DMS153 (cell line): ENCODE measurements at regions not wholly inside any gene's neighbourhood (a gene's known extent, or its start where the extent isn't known, plus 50 kb on each side); places are given as distances from the start of the nearest gene placed in this dataset.
"Not testable (repeated sequence)": the region's sequence is repeated elsewhere in the genome, so short reads cannot be mapped to it uniquely, and the experiment has no call there.

Experiments used
- DNase-seq: peaks from one replicate; lab custom pipeline; 2025; lab: John Stamatoyannopoulos, UW

DNA sequence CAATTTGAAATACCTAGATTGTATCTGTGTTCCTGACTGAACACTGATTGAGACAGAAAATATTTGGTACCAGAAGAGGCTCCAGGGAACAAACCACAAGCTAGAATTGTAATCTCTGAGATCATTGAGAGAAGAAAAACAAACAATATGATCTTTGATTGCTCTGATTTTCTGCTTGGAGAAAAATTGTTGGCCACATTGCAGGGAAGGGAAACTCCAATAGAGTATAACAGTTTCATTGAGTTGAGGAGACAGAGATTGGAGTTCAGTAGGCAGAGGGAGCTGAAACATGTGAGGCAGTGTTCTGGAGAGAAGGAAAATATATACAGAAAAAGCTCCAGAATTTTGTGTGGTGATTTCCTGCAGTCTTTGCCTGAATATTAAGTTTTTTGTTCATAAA is 158.2 kb downstream of the C4orf33 start:
- no peak for DNase-seq

DNA sequence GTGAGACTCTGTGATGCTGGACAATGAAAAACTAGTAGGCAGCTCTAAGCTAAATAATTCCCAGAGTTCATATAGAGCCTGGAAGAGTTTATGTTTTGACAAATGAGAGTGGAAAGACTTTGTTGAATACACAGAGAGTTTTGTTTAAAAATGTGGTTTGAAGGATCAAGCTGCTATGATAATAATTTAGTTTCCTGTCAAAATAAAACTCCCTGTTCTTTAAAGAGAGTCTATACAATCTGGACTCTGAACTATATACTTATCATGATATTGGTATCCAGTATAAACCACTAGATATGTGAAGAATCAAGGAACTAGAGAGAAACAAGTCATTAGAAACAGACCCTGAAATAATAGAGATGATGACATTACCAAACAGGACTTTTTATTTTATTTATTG is 158.6 kb downstream of the C4orf33 start:
- DNase-seq: no peak

DNA sequence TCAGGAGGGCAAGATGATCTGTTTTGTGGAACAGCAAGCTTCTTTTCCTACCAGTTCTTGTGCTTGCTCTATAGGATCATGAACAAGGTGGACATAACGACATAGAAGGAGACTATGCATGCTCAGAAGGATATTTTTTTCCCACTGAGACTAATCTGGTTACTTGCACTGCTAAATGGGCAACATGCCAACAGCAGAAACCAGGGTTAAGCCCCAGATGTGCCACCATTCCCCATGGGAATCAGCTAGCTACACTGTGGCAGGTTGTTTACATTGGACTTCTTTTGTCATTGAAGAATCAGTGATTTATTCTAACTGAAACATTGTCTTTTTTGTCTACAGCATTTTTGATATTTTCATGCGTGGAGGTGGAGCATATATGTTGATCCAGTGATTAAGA is 165.6 kb downstream of the C4orf33 start:
- no peak for DNase-seq

DNA sequence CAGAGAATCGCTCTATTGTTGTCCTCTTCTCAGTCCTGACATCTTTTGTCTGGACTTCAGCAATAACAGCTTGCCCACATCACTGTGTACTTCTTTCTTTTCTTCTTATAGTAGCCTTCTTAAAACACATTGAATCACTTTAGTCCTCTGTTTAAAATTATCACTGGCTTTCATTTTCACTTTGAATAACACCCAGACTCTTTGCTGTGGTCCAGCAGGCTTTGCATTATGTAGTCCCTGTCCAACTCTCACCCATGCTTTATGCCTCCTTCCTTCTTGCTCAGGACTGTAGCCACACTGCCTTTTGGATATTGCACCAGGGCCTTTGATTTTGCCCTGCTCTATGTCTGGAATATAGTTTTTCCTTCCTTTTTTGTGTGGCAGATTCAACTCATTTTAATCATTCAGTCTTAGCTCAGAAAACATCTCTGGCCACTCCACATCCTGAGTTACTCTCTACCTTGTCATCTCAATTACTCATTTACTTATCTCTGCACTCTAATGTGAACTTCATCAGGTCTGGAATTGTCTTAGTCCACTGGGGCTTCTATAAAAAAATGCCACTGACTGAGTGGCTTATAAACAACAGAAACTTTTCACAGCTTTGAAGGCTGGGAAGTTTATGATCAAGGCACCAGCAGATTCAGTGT is 168.2 kb downstream of the C4orf33 start:
- no peak for DNase-seq

DNA sequence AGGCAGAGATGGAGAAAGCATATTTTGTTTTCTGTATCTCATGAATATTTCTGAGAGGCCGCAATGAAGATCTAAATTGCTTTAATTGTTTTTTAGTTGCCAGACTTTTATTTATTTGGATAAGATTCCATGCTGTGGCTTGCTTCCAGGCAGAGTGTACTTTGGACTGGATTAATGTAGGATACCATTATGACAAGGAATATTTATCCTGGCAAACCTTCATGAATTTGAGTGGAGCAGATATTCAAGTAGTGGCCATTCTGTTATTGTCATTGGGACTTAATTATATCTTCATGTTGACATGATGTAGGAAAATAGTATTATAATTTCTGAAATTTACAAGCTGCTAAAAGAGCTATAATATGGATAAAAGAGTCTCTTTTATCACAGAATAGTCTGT is 182.9 kb downstream of the C4orf33 start:
- DNase-seq: no peak

DNA sequence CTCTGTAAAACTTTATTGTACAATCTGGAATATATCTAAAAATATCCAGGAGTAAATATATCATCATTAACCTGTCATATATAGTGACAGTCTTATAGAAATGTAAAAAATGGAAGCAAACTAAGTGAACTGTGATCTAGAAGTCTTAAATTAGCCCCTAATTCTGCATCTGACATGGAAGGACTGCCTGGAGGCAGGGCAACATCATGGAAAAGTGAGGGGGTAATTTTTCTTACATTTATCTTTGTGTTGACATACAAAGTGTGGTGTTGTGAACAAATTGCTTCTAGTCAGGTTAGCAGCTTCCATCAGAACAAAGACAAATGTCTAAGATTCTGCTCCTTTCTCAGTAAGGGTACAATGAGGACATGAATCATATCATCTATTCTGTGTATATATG is 186.3 kb downstream of the C4orf33 start:
- no peak for DNase-seq

DNA sequence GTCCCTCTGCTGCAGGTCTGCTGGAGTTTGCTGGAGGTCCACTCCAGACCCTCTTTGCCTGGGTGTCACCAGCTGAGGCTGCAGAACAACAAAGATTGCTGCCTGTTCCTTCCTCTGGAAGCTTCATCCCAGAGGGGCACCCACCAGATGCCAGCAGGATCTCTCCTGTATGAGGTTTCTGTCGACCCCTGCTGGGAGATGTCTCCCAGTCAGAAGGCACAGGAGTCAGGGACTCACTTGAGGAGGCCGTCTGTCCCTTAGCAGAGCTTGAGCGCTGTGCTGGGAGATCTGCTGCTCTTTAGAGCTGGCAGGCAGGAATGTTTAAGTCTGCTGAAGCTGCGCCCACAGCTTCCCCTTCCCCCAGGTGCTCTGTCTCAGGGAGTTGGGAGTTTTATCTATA is 196.2 kb downstream of the C4orf33 start:
- not testable (repeated sequence) for DNase-seq

DNA sequence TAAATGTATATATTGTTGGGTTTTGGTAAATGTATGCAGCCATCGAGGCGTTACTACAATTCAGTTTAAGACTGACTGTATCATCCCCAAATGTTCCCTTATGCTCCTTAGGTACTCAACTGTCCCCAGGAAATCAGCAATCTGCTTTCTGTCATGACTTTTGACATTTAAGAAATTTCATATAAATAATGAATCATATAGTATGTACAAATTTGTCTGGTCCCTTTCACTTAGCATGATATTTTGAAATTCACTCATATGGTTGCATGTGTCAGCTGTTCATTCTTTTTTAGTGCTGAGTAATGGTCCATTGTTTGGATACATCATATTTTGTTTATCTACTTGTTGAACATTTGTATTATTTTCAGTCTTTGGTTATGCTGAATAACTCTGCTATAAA is 218.8 kb downstream of the C4orf33 start:
- DNase-seq: no peak

DNA sequence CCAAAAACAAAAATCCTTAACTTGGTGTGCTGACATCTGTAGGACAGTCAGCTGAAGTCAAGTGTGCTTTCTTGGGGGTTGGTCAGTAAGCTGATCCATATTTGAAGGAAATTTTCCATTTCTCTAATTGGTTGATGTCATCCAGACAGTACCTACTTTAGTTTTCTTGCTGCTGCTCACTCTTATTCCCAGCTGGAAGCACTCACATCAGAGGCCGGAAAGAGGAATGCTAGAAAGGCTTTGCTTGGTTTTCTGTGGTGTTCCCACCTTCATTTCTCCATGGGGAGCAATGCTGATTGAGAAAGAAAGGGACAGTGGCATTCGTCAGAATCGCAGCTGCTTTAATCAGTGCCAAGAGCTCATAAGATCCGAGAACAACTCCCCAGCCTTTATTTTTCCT is 227.0 kb downstream of the C4orf33 start:
- DNase-seq: no peak

DNA sequence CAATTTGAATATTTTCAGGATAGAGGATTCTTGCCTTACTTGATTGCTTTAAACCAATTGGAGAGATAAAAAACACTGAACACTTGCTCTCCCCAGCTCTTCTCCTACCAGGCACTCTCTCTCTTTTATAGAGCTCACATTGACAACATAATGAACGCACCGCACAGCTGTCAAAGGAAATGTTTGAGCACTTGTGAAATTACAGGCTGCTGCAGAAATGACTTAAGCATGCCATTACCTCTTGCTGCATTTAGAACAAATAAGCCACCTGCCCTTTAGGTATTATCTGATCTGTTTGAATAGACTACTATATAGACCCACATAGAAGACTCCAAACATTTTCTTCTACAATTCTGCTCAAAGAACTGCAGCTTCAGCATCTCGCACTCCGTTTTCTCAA is 227.7 kb downstream of the C4orf33 start:
- DNase-seq: peak; percentile 75

DNA sequence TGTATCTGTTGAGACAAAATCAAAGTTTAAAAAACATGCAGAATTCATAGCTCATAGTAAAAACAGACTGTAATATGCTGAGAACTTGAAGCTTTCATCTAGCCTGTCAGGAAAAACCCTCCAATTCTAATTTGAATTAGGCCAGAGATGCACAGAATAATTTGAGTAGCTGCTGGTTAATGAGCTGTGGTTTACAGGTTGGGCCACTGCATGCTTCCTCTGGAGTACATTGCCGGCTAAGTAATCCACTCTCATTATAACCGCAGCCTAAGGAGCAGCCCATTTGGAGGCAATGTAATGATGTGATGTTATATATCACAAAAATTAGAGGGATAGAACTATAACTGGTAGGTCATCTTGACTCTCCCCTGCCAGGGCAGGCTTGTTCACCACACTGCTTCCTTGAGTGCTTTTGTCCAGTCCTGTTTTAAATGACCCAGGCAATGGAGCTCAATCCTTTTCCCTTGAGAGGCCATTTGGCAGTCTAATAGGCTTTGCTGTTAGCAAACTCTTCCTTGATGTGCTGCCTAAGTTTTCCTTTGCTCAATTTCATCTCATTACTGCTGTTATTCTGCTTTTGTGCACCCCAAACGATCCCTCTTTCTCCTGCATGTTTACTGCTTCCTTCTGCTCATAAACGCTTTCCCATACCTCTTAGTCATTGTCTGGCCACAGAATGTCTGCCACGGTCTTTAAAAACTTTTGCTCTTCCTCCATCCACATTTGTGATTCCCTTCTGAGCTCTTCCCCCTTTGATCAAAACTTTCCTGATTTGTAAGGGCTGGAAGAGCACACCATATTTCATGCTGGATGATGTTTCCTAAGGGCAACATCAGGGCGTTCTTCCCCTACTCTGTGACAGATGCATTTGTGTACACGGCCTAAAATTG is 230.9 kb downstream of the C4orf33 start:
- DNase-seq: peak; percentile 29

DNA sequence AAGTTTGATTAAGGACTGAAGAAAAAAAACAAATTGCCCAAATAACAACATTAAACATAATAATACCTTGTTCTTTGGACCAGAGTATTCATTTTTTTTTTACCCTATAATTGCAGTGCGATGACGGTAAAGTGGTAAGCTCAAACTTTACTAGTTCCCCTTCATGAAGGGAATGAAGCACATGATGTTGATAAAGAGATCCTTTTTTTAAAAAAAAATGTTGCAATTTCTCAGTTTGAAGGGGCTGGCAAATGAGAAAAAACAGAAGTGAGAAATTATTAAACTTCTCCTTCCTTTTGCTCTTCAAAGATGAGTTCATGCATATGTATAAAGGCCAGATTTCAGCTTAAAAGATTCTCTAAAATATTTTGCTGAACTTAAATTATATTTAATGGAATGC is 231.7 kb downstream of the C4orf33 start:
- no peak for DNase-seq

DNA sequence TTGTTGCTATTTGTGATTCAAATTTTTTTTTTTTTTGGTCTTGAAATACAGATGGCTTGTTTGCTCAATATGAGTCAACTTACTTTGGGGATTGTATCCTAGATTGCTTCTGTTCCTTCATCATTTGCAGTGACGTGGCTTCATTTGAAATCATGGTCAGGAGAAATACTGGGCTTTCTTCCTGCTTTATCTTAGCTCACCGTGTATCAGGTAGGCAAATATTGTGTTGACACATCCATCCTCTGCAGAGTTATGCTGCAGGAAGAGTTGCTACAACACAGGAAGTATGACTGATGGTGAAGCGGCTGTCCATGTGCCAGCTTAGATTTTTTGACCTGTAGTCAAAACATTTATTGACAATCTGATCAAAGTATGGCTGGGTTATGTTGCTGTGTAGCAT is 232.2 kb downstream of the C4orf33 start:
- DNase-seq: peak; percentile 20

DNA sequence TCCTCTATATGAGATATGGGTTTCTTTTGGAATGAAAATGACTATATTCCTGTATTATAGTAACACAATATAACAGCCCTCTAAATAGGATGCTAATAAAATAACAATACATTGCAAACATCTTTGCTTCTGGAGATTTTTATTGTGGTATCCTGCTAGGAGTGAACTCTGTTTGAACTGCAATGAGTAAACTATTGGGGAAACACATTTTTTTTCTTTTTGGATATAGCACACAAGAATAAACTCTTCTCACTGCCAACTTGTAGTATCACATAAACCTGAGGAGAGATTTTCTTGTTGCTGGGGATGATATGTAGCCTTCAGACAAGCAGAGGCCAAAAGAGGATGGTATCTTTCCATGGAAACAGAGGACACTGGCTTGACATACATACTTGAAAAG is 238.2 kb downstream of the C4orf33 start:
- no peak for DNase-seq

DNA sequence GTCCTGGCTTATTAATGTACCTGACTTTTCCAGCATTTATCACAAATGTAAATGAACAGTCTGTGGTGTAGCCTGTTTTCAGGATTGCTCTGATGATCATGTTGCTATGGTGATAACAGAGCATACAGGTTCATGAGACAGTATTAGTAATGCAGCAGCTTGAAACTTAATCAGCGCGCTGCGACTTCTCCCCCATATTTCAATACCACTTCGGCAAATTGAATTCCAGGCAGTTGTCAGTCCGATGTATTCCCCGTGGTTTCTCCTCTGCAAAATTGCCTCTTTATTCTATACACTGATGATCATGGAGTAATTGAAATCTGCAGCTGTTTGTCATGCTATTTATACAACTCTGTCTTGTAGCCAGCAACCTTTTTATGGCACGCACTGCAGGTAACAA is 239.3 kb downstream of the C4orf33 start:
- peak; percentile 38 for DNase-seq

DNA sequence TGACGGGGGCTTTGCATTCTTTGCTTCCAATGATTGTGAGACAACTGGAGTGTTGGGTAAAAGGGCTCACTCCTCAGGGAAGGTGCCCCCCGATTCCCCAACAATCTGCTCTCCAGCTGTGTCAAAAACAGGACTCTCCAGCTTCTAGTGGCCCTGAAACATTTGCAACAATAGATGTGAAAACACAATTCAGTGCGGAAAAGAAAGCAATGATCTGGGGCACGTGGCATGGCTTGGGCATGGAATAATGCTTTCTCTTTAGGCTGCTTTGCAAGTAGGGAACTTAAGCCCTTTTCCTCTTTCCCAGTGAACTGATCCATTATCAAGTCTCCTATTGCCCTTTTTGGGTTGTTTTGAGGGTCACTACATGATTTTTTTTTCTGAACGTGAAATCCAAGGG is 239.9 kb downstream of the C4orf33 start:
- peak; percentile 40 for DNase-seq

DNA sequence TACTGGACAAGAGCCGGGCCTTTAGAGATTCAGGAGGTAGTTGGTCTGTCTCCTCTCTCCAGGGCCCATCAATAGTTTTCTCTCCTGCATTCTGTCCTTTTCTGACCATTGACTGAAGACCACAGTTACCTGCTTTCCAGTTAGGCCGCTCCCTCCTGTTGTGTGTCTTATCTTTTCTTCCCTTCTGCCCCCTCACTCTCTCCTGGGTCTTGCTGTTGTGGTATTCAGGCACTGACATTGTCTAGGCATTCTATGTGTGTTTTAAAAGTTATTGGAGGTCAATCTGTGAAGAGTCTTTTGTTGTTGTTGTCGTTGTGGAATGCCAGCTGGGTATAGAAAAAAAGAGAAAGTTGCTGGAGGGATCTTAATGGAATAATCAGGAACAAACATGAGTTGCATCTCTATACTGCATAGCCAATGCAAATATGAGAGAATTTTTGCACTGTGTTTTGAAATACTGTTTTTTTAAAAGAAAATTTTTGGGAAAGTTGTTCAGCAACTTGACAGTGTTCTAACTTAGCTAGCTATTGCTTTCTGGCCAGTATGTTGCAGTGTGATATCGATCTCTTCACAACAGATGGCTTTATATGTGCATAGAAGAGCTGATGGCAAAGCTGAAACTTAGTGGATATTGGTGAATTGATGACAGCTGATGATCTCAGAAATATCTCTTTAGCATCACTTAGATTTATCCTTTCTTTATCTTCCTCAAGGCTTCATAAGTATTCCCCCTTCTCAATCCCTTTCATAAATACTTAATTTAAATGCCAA is 240.7 kb downstream of the C4orf33 start:
- no peak for DNase-seq

DNA sequence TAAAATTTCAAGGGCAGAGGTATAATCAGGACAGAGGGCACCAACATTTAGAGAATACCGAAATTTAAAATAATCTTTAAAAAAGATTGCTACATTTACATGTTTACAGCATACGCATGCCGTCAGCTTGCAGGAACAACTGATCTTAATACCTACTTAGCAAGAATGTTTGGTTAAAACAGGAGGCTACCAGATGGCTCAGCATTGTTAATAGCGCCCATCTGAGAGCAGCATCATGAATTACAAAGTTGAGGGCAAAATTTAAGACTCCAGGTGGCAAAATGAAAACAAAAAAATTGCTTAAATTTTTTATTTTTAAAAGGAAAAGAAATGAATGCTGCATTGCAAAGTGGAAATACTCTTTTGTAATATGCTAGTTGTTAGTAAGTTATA is 241.3 kb downstream of the C4orf33 start:
- DNase-seq: no peak

DNA sequence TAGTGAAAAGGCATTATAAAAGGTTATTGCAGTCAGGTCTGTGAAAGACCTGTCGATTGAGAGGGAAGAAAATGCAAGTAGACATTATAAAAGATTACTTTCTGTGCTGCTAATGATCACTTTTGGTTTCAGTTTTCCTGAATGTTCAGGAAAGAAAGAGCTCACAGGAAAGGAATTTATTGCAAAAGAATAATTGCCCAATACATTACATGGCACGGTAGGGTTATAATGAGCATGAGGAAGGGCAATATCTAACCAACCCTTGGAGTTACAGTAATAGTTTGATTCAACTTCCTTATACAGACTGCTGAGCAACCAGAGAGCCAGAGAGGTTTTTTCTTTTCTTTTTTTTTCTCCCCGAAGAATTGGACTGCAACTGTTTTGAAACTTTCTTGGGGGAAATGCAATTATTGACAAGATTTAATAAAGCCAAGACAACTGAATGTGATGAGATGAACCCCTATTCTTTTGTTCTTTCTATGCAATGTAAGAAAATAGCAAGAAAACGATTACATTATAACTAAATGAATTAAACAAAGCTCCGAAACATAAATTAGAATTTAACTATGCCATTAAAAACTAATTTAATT is 247.0 kb downstream of the C4orf33 start:
- peak; percentile 31 for DNase-seq

DNA sequence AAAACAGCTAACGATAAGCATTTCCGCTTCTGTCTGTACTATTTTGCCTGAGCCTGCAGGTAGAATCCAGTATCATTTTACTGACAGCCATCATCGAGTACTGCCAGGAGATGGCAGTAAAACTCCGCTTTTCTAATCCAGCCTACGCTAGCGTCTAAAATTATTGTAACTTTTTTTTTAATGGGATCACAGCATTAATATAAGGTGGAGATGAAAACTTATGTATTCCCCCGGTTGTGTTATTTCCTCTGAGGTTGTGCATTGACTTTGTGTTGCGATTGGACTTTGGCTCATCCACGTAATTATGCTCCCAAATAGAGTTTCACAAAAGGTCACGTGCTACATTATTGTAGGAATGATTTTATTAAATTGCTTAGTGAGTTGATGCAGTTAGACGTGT is 248.1 kb downstream of the C4orf33 start:
- peak; percentile 28 for DNase-seq

DNA sequence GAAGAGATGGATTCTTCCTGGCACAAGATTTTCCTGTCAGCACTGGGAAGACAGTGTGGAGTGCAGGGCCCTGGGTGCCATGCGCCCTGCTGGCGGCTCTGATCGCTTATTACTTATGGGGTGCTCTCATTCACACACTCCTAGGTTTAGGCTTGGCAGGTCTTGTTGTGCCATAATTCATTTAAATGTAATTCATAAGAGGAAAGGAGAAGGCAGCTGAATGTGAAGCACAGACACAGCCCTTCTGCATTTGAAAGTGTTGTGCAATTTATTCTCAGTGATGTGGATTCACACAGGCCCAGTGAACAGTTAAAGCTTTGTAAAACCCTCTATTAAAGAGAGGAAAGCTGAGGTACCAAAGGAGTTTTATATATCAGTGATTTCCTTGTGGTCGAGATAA is 249.7 kb downstream of the C4orf33 start:
- DNase-seq: no peak

DNA sequence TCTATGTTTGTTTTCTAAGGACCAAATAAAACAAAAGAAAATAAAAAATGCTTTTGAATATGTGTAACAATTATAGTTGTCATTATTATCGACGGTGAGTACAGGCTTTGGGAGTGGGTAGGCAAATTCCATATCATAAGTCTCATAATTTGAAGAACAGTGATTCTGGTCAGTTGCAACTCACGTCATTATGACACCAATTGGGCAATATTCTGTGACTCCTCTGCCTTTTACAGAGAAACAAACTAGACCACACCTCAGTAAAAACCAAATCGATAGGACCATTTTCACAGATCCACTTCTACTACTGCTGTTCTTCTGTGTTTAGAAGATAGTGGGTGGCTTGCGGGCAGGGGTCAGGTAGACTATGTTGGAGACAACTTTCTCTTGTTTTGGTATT is 250.1 kb downstream of the C4orf33 start:
- DNase-seq: no peak

DNA sequence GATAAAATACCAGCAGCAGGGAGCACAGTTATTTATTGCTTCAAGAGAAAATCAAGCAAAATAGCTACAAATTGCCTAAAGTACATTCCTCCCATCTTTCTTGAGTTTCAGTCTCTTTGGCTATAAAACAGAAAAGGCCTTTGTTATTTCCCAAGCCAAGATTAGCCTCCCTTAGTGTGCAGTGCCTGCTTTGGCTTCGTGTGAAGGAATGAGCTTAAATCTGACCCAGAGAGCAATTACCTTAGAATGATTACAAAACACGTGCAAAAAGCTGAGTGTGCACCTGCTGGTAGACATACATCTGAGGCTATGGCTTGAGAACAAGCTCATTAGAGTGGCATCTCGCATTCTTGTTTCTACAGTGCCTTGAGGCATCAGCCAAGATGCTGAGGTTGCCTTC is 250.8 kb downstream of the C4orf33 start:
- no peak for DNase-seq
